MM.1S (cell line): ENCODE measurements at regions not wholly inside any gene's neighbourhood (a gene's known extent, or its start where the extent isn't known, plus 50 kb on each side); places are given as distances from the start of the nearest gene placed in this dataset.

Experiments used
- DNase-seq: peaks from one replicate; pipeline ENCODE4 v3.0.0-alpha.2; 2015
- H2AFZ ChIP-seq: fragments of 300-600 bp; sonication (generic); 2 replicates; pipeline ENCODE4 v1.6.0; 2016; ENCODE audit warnings: antibody characterized with exemption, low read length
- H3F3A ChIP-seq: fragments of 300-600 bp; sonication (generic); 2 replicates; pipeline ENCODE4 v1.6.1; 2016; ENCODE audit warnings: mild to moderate bottlenecking, antibody characterized with exemption, low read length, moderate library complexity, mixed read lengths; ENCODE audit not compliant: insufficient read depth
- H3K27ac ChIP-seq: fragments of 300-600 bp; sonication (generic); 2 replicates; pipeline ENCODE4 v1.5.1; 2016; ENCODE audit warnings: mild to moderate bottlenecking, low read length
- H3K27me3 ChIP-seq: fragments of 300-600 bp; sonication (generic); replicated peaks from 2 replicates; pipeline ENCODE4 v1.6.0; 2016; ENCODE audit warnings: low read length; ENCODE audit not compliant: insufficient read depth
- H3K36me3 ChIP-seq: fragments of 300-600 bp; sonication (generic); replicated peaks from 2 replicates; pipeline ENCODE4 v1.6.1; 2016; ENCODE audit warnings: mild to moderate bottlenecking, low read length, mixed read lengths; ENCODE audit not compliant: insufficient read depth
- H3K4me1 ChIP-seq: fragments of 300-600 bp; sonication (generic); 2 replicates; pipeline ENCODE4 v1.6.1; 2016; ENCODE audit warnings: low read length, mixed read lengths
- H3K4me2 ChIP-seq: fragments of 300-600 bp; sonication (generic); 2 replicates; pipeline ENCODE4 v1.6.0; 2016; ENCODE audit warnings: low read depth, low read length
- H3K4me3 ChIP-seq: fragments of 300-600 bp; sonication (generic); 2 replicates; pipeline ENCODE4 v1.5.1; 2016; ENCODE audit warnings: low read length, mixed read lengths
- H3K79me2 ChIP-seq: fragments of 300-600 bp; sonication (generic); 2 replicates; pipeline ENCODE4 v1.6.1; 2016; ENCODE audit warnings: mixed run types, low read length, mixed read lengths
- H3K9ac ChIP-seq: fragments of 300-600 bp; sonication (generic); 2 replicates; pipeline ENCODE4 v1.6.1; 2016; ENCODE audit warnings: low read length, mixed read lengths
- H3K9me2 ChIP-seq: fragments of 300-600 bp; sonication (generic); replicated peaks from 2 replicates; pipeline ENCODE4 v1.6.1; 2016; ENCODE audit warnings: mild to moderate bottlenecking, low read length, mixed read lengths; ENCODE audit not compliant: insufficient read depth
- H3K9me3 ChIP-seq: fragments of 300-600 bp; sonication (generic); replicated peaks from 2 replicates; pipeline ENCODE4 v1.6.1; 2016; ENCODE audit warnings: mild to moderate bottlenecking, low read length, mixed read lengths; ENCODE audit not compliant: insufficient read depth
- H4K20me1 ChIP-seq: fragments of 300-600 bp; sonication (generic); 2 replicates; pipeline ENCODE4 v1.6.1; 2016; ENCODE audit warnings: mild to moderate bottlenecking, low read length, moderate library complexity, mixed read lengths; ENCODE audit not compliant: insufficient read depth
- CTCF ChIP-seq: fragments of 300-600 bp; sonication (generic); IDR thresholded peaks from 2 replicates; pipeline ENCODE4 v1.5.1; 2016; ENCODE audit warnings: antibody characterized with exemption, low read length, mixed read lengths
- EZH2 ChIP-seq: fragments of 300-600 bp; sonication (generic); optimal IDR thresholded peaks from 2 replicates; pipeline ENCODE3; 2017; ENCODE audit warnings: low read depth, mild to moderate bottlenecking, antibody characterized with exemption, low read length, mixed read lengths
- EZH2phosphoT487 ChIP-seq: fragments of 300-600 bp; sonication (generic); IDR thresholded peaks from 2 replicates; pipeline ENCODE4 v1.6.1; 2018; ENCODE audit warnings: antibody characterized with exemption, low read length

GRCh38 chr3:144516026-144516425, 544.4 kb downstream of the DIPK2A start:
- Histone ChIP-seq H3K27me3 (no peaks in the 10 kb centered on the region), H3K27ac (no peak overlapping the region), H3K9me3 (no peaks in the 10 kb centered on the region), H4K20me1 (no peaks in the 10 kb centered on the region), H3K79me2 (no peaks in the 10 kb centered on the region), H3K4me2 (no peak overlapping the region), H3K36me3 (no peaks in the 10 kb centered on the region), H2AFZ (no peak overlapping the region), H3K9ac (no peak overlapping the region), H3K9me2 (no peaks in the 10 kb centered on the region), H3F3A (no peaks in the 10 kb centered on the region), H3K4me3 (no peak overlapping the region), H3K4me1 (no peaks in the 10 kb centered on the region)
- TF ChIP-seq EZH2phosphoT487 = no peak
- no peak for DNase-seq

- no peaks in the 10 kb centered on the region for H3K27me3 ChIP-seq
Measured at GRCh38 chr3:144516589-144516988, 545.0 kb downstream of the DIPK2A start.

GRCh38 chr3:144521131-144521530, 549.5 kb downstream of the DIPK2A start:
- H3F3A ChIP-seq = no peaks in the 10 kb centered on the region
- no peaks in the 10 kb centered on the region for H3K9me2 ChIP-seq
- H3K9ac ChIP-seq = no peak overlapping the region
- H2AFZ ChIP-seq = no peak overlapping the region
- no peaks in the 10 kb centered on the region for H4K20me1 ChIP-seq
- no peak overlapping the region for H3K27ac ChIP-seq
- no peak overlapping the region for H3K4me2 ChIP-seq
- no peaks in the 10 kb centered on the region for H3K27me3 ChIP-seq
- DNase-seq = peak; percentile 37
- TF ChIP-seq CTCF = no peak
- TF ChIP-seq EZH2 = no peak
- TF ChIP-seq EZH2phosphoT487 = no peak
- H3K79me2 ChIP-seq = no peaks in the 10 kb centered on the region
- H3K36me3 ChIP-seq = no peaks in the 10 kb centered on the region
- no peak overlapping the region for H3K4me3 ChIP-seq
- H3K9me3 ChIP-seq = no peaks in the 10 kb centered on the region
- H3K4me1 ChIP-seq = no peaks in the 10 kb centered on the region

More at GRCh38 chr3:144516589-144516988, 545.0 kb downstream of the DIPK2A start:
- DNase-seq = no peak
- Histone ChIP-seq H3K9me2 (no peaks in the 10 kb centered on the region), H3K9me3 (no peaks in the 10 kb centered on the region), H3F3A (no peaks in the 10 kb centered on the region), H3K4me2 (no peak overlapping the region), H3K4me3 (no peak overlapping the region), H3K27ac (no peak overlapping the region), H3K36me3 (no peaks in the 10 kb centered on the region), H3K4me1 (no peaks in the 10 kb centered on the region), H4K20me1 (no peaks in the 10 kb centered on the region), H2AFZ (no peak overlapping the region), H3K79me2 (no peaks in the 10 kb centered on the region), H3K9ac (no peak overlapping the region)
- TF ChIP-seq EZH2 = no peak
- no peak for TF ChIP-seq EZH2phosphoT487
- TF ChIP-seq CTCF = no peak

GRCh38 chr3:144522456-144522855, 550.8 kb downstream of the DIPK2A start:
- no peaks in the 10 kb centered on the region for H3K9me2 ChIP-seq
- TF ChIP-seq EZH2phosphoT487 = no peak
- no peak for TF ChIP-seq EZH2
- TF ChIP-seq CTCF = no peak
- no peaks in the 10 kb centered on the region for H3K27me3 ChIP-seq
- no peak for DNase-seq
- no peak overlapping the region for H3K4me3 ChIP-seq
- H2AFZ ChIP-seq = no peak overlapping the region
- H4K20me1 ChIP-seq = no peaks in the 10 kb centered on the region
- no peak overlapping the region for H3K4me2 ChIP-seq
- no peak overlapping the region for H3K27ac ChIP-seq
- H3K36me3 ChIP-seq = no peaks in the 10 kb centered on the region
- no peaks in the 10 kb centered on the region for H3K4me1 ChIP-seq
- no peaks in the 10 kb centered on the region for H3F3A ChIP-seq
- H3K9ac ChIP-seq = no peak overlapping the region
- H3K9me3 ChIP-seq = no peaks in the 10 kb centered on the region
- no peaks in the 10 kb centered on the region for H3K79me2 ChIP-seq
